ENCODE measurements at regions not wholly inside any gene's neighbourhood (a gene's known extent, or its start where the extent isn't known, plus 50 kb on each side); places are given as distances from the start of the nearest gene placed in this dataset.

DNA sequence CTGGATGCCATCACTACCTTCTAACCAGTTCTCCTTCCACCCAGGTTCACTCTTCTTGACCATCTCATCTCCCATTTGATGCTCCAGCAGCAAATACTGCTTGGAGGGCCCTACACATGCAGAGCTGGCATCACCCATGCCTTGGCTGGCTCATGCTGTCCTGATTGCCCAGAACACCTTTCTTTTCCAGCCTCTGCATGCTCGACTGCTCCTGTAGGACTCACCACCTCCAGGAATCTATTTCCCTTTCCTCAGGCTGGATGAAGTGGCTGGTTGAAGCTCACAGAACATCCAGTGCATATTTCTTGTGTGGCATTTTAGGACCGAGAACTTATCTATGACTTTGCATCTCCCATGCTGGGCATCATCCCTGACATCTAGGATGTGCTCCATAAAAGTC is 148.3 kb downstream of the CPEB2 start:
- no peak for TF ChIP-seq POLR2AphosphoS5 (IDR thresholded peaks at IDR 0.05)
- TF ChIP-seq, protein P1, sequence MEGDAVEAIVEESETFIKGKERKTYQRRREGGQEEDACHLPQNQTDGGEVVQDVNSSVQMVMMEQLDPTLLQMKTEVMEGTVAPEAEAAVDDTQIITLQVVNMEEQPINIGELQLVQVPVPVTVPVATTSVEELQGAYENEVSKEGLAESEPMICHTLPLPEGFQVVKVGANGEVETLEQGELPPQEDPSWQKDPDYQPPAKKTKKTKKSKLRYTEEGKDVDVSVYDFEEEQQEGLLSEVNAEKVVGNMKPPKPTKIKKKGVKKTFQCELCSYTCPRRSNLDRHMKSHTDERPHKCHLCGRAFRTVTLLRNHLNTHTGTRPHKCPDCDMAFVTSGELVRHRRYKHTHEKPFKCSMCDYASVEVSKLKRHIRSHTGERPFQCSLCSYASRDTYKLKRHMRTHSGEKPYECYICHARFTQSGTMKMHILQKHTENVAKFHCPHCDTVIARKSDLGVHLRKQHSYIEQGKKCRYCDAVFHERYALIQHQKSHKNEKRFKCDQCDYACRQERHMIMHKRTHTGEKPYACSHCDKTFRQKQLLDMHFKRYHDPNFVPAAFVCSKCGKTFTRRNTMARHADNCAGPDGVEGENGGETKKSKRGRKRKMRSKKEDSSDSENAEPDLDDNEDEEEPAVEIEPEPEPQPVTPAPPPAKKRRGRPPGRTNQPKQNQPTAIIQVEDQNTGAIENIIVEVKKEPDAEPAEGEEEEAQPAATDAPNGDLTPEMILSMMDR (IDR thresholded peaks at IDR 0.05 in 8 of 11, conservative IDR thresholded peaks at IDR 0.05 in 3 of 11): no peak
- no peak for TF ChIP-seq POLR2A (IDR thresholded peaks at IDR 0.05)
